ENCODE measurements at regions not wholly inside any gene's neighbourhood (a gene's known extent, or its start where the extent isn't known, plus 50 kb on each side); places are given as distances from the start of the nearest gene placed in this dataset.
A peak's percentile ranks its signal among the peaks of the same experiment; 100 is the strongest.
"Not testable (repeated sequence)": the region's sequence is repeated elsewhere in the genome, so short reads cannot be mapped to it uniquely, and the experiment has no call there.

- DNase-seq (ENCODE audit: low read depth in 1 of 2, low spot score in 1 of 2), result no peak
- H3K27ac ChIP-seq (replicated peaks), result no peak overlapping the region
These were observed 60.4 kb upstream of the INSIG1 start for GRCh38 chr7:155237297-155237696.

GRCh38 chr7:155237730-155238129 is 59.9 kb upstream of the INSIG1 start:
- TF ChIP-seq REST (IDR thresholded peaks at IDR 0.05; ENCODE audit: insufficient replicate concordance, low read depth), result no peak
- no peak for TF ChIP-seq CTCF (IDR thresholded peaks at IDR 0.05; ENCODE audit: insufficient read depth, low read length)
- no peak for TF ChIP-seq POLR2AphosphoS5 (IDR thresholded peaks at IDR 0.05; ENCODE audit: low read depth)
- no peak for TF ChIP-seq GABPA (IDR thresholded peaks at IDR 0.05; ENCODE audit: low read depth)
- TF ChIP-seq SPI1 (IDR thresholded peaks at IDR 0.05; ENCODE audit: borderline replicate concordance, low read depth), result no peak
- H3K4me3 ChIP-seq (replicated peaks; ENCODE audit: insufficient read depth, low read length), result no peak overlapping the region
- H3K27ac ChIP-seq (replicated peaks), result no peak overlapping the region
- no peak for DNase-seq (ENCODE audit: low read depth in 1 of 2, low spot score in 1 of 2)
- H3K27me3 ChIP-seq (ENCODE audit: insufficient read depth, poor library complexity, severe bottlenecking), result no peaks in the 10 kb centered on the region

More at GRCh38 chr7:155237297-155237696, 60.4 kb upstream of the INSIG1 start:
- TF ChIP-seq REST (IDR thresholded peaks at IDR 0.05; ENCODE audit: insufficient replicate concordance, low read depth), result no peak
- no peaks in the 10 kb centered on the region for H3K27me3 ChIP-seq (ENCODE audit: insufficient read depth, poor library complexity, severe bottlenecking)
- H3K4me3 ChIP-seq (replicated peaks; ENCODE audit: insufficient read depth, low read length), result no peak overlapping the region

GRCh38 chr7:155239431-155240087 is 58.1 kb upstream of the INSIG1 start:
- H3K4me3 ChIP-seq (replicated peaks; ENCODE audit: insufficient read depth, low read length); H3K27me3 ChIP-seq (ENCODE audit: insufficient read depth, poor library complexity, severe bottlenecking); H3K27ac ChIP-seq (replicated peaks): not testable (repeated sequence)
- peak in 1 of 2 experiments; percentile 43 for DNase-seq (ENCODE audit: low read depth in 1 of 2, low spot score in 1 of 2)
- TF ChIP-seq POLR2AphosphoS5 (IDR thresholded peaks at IDR 0.05; ENCODE audit: low read depth), result peak; percentile 42; the same call in 1 of the 2 replicates

- H3K4me3 ChIP-seq (replicated peaks; ENCODE audit: insufficient read depth, low read length), result no peak overlapping the region
- DNase-seq (ENCODE audit: low read depth in 1 of 2, low spot score in 1 of 2), result no peak
- no peaks in the 10 kb centered on the region for H3K27me3 ChIP-seq (ENCODE audit: insufficient read depth, poor library complexity, severe bottlenecking)
- TF ChIP-seq REST (IDR thresholded peaks at IDR 0.05; ENCODE audit: insufficient replicate concordance, low read depth) (no peak), POLR2AphosphoS5 (IDR thresholded peaks at IDR 0.05; ENCODE audit: low read depth) (no peak), GABPA (IDR thresholded peaks at IDR 0.05; ENCODE audit: low read depth) (no peak), CTCF (IDR thresholded peaks at IDR 0.05; ENCODE audit: insufficient read depth, low read length) (no peak), SPI1 (IDR thresholded peaks at IDR 0.05; ENCODE audit: borderline replicate concordance, low read depth) (no peak)
- no peak overlapping the region for H3K27ac ChIP-seq (replicated peaks)
These were observed 53.0 kb upstream of the INSIG1 start for GRCh38 chr7:155244675-155245074.

All from HL-60 (cell line).